HEK293 (cell line): ENCODE measurements at regions not wholly inside any gene's neighbourhood (a gene's known extent, or its start where the extent isn't known, plus 50 kb on each side); places are given as distances from the start of the nearest gene placed in this dataset.
A peak's percentile ranks its signal among the peaks of the same experiment; 100 is the strongest.

Source experiments
- CTCF ChIA-PET: fragments of 350-600 bp; formaldehyde crosslinking; extraction: SDS; loops from one replicate; lab custom pipeline; 2021; ENCODE audit warnings: antibody characterized with exemption; lab: Yijun Ruan, JAX
- POLR2A ChIA-PET: fragments of 300-600 bp; formaldehyde crosslinking; extraction: SDS; loops from one replicate; lab custom pipeline; 2020; ENCODE audit warnings: antibody characterized with exemption, inconsistent platforms; lab: Yijun Ruan, JAX
- H3K27ac ChIP-seq: fragments of 200-500 bp; sonication (Bioruptor generic); 2 replicates; pipeline ENCODE4 v1.5.1; 2014; ENCODE audit warnings: low read depth, low read length, control low read depth, inconsistent platforms; ENCODE audit errors: extremely low read depth
- H3K36me3 ChIP-seq, 2 experiments: fragments of 200-500 bp in 1 of 2; sonication (Bioruptor generic) in 1 of 2; 1 replicate in 1 of 2; 2 replicates in 1 of 2; pipeline ENCODE4 v1.5.1; 2014 to 2017; ENCODE audit warnings: inconsistent platforms in 2 of 2, low read length in 2 of 2; ENCODE audit not compliant: control insufficient read depth in 2 of 2, insufficient read depth in 1 of 2
- H3K4me1 ChIP-seq: fragments of 200-500 bp; sonication (Bioruptor generic); 2 replicates; pipeline ENCODE4 v1.5.1; 2014; ENCODE audit warnings: mild to moderate bottlenecking, low read length, inconsistent platforms; ENCODE audit not compliant: control insufficient read depth, insufficient read depth
- H3K4me3 ChIP-seq: 2 replicates; pipeline ENCODE4 v1.5.1; 2011; ENCODE audit warnings: low read depth, mild to moderate bottlenecking, control low read depth, low read length, moderate library complexity
- H3K9me3 ChIP-seq: fragments of 200-500 bp; sonication (Bioruptor generic); 2 replicates; pipeline ENCODE4 v1.5.1; 2014; ENCODE audit warnings: low read depth, low read length, inconsistent platforms; ENCODE audit not compliant: control insufficient read depth, insufficient read depth
- AEBP2 ChIP-seq: fragments of 450-650 bp; formaldehyde crosslinking; IDR thresholded peaks from 2 replicates; pipeline ENCODE4 v1.5.1; 2016; ENCODE audit warnings: missing biosample characterization, missing genetic modification characterization, borderline replicate concordance
- ATF2 ChIP-seq: fragments of 450-650 bp; formaldehyde crosslinking; IDR thresholded peaks from 2 replicates; pipeline ENCODE4 v1.5.1; 2016; ENCODE audit warnings: missing biosample characterization, missing genetic modification characterization, low read depth
- CTCF ChIP-seq: fragments of 450-650 bp; formaldehyde crosslinking; IDR thresholded peaks from 2 replicates; pipeline ENCODE4 v1.5.1; 2016; ENCODE audit warnings: missing biosample characterization, missing genetic modification characterization
- MEIS1 ChIP-seq: sonication (generic); formaldehyde crosslinking; IDR thresholded peaks from 2 replicates; pipeline ENCODE4 v1.8.1; 2022; ENCODE audit warnings: missing genetic modification reagents, mild to moderate bottlenecking, borderline replicate concordance
- PATZ1 ChIP-seq: fragments of 450-650 bp; formaldehyde crosslinking; IDR thresholded peaks from 2 replicates; pipeline ENCODE4 v1.5.1; 2016; ENCODE audit warnings: missing biosample characterization, missing genetic modification characterization
- PRDM4 ChIP-seq: fragments of 450-650 bp; formaldehyde crosslinking; IDR thresholded peaks from 2 replicates; pipeline ENCODE4 v1.5.1; 2017; ENCODE audit warnings: missing biosample characterization, missing genetic modification characterization
- SALL2 ChIP-seq: fragments of 450-650 bp; formaldehyde crosslinking; IDR thresholded peaks from 2 replicates; pipeline ENCODE4 v1.5.0; 2017; ENCODE audit warnings: missing biosample characterization, mild to moderate bottlenecking, missing genetic modification characterization, borderline replicate concordance
- WT1 ChIP-seq: fragments of 450-650 bp; formaldehyde crosslinking; IDR thresholded peaks from 2 replicates; pipeline ENCODE4 v1.5.1; 2016; ENCODE audit warnings: missing biosample characterization, missing genetic modification characterization
- ZEB2 ChIP-seq: fragments of 450-650 bp; formaldehyde crosslinking; IDR thresholded peaks from 2 replicates; pipeline ENCODE4 v1.5.1; 2016; ENCODE audit warnings: missing biosample characterization, missing genetic modification characterization
- ZFP41 ChIP-seq: fragments of 450-650 bp; formaldehyde crosslinking; IDR thresholded peaks from 2 replicates; pipeline ENCODE4 v1.5.1; 2016; ENCODE audit warnings: missing biosample characterization, missing genetic modification characterization, borderline replicate concordance
- ZNF16 ChIP-seq: fragments of 450-650 bp; formaldehyde crosslinking; IDR thresholded peaks from 2 replicates; pipeline ENCODE4 v1.5.1; 2016; ENCODE audit warnings: low read depth, missing biosample characterization, missing genetic modification characterization
- ZNF2 ChIP-seq: fragments of 450-650 bp; formaldehyde crosslinking; IDR thresholded peaks from 2 replicates; pipeline ENCODE4 v1.5.1; 2016; ENCODE audit warnings: missing biosample characterization, missing genetic modification characterization
- ZNF239 ChIP-seq: fragments of 450-650 bp; formaldehyde crosslinking; IDR thresholded peaks from 2 replicates; pipeline ENCODE4 v1.5.1; 2016; ENCODE audit warnings: missing biosample characterization, missing genetic modification characterization
- ZNF416 ChIP-seq: fragments of 450-650 bp; formaldehyde crosslinking; IDR thresholded peaks from 2 replicates; pipeline ENCODE4 v1.5.1; 2016; ENCODE audit warnings: missing biosample characterization, missing genetic modification characterization
- ZNF555 ChIP-seq: fragments of 450-650 bp; formaldehyde crosslinking; conservative IDR thresholded peaks from 2 replicates; pipeline ENCODE4 v1.5.1; 2017; ENCODE audit warnings: missing biosample characterization, mild to moderate bottlenecking, missing genetic modification characterization, inconsistent platforms
- ZNF585B ChIP-seq: fragments of 450-650 bp; formaldehyde crosslinking; IDR thresholded peaks from 2 replicates; pipeline ENCODE4 v1.5.1; 2016; ENCODE audit warnings: missing biosample characterization, missing genetic modification characterization
- ZNF76 ChIP-seq: fragments of 450-650 bp; formaldehyde crosslinking; IDR thresholded peaks from 2 replicates; pipeline ENCODE4; 2016; ENCODE audit warnings: low read depth, missing biosample characterization, missing genetic modification characterization, borderline replicate concordance
- ZNF785 ChIP-seq: fragments of 450-650 bp; formaldehyde crosslinking; IDR thresholded peaks from 2 replicates; pipeline ENCODE4 v1.5.1; 2016; ENCODE audit warnings: missing biosample characterization, missing genetic modification characterization
- TF ChIP-seq, protein P1 (sequence below): fragments of 450-650 bp; formaldehyde crosslinking; IDR thresholded peaks from 2 replicates; pipeline ENCODE4 v1.5.1; 2016; ENCODE audit warnings: missing biosample characterization, missing genetic modification characterization

GRCh38 chr20:56924292-56925081 is 295.4 kb downstream of the TFAP2C start:
- TF ChIP-seq PATZ1 (tag by site-specific recombination): no peak
- no peak for TF ChIP-seq ZNF16
- no peak for TF ChIP-seq ZNF585B (tag by site-specific recombination)
- no peak for TF ChIP-seq SALL2 (tag by site-specific recombination)
- no peak for TF ChIP-seq ATF2 (tag by site-specific recombination)
- no peak for TF ChIP-seq ZEB2 (tag by site-specific recombination)
- no peak for TF ChIP-seq WT1 (tag by site-specific recombination)
- TF ChIP-seq, protein P1, sequence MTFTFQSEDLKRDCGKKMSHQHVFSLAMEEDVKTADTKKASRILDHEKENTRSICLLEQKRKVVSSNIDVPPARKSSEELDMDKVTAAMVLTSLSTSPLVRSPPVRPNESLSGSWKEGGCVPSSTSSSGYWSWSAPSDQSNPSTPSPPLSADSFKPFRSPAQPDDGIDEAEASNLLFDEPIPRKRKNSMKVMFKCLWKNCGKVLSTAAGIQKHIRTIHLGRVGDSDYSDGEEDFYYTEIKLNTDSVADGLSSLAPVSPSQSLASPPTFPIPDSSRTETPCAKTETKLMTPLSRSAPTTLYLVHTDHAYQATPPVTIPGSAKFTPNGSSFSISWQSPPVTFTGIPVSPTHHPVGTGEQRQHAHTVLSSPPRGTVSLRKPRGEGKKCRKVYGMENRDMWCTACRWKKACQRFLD (tag by site-specific recombination): no peak
- TF ChIP-seq CTCF (tag by site-specific recombination): no peak
- no peak for TF ChIP-seq PRDM4 (tag by site-specific recombination)
- no peak for TF ChIP-seq ZNF76 (tag by site-specific recombination)
- TF ChIP-seq ZNF785 (tag by site-specific recombination): no peak
- TF ChIP-seq ZNF2 (tag by site-specific recombination): no peak
- no peak for TF ChIP-seq AEBP2
- no peak for TF ChIP-seq ZFP41 (tag by site-specific recombination)
- TF ChIP-seq ZNF416 (tag by site-specific recombination): no peak
- TF ChIP-seq ZNF239 (tag by site-specific recombination): no peak
- no peak for TF ChIP-seq ZNF555
- TF ChIP-seq MEIS1 (CRISPR knock-in tag): no peak
- ChIA-PET POLR2A (no interaction called here), CTCF (no interaction called here)
- Histone ChIP-seq H3K4me1 (0 out of 2 replicates have a peak, but pooled peaks cover 2% of the 10 kb centered on the region), H3K36me3 (no peaks in the 10 kb centered on the region), H3K9me3 (no peaks in the 10 kb centered on the region), H3K4me3 (peak overlapping the region; percentile 37), H3K27ac (no peak overlapping the region)
